NOMO-1 treated with dmso at 0.1 percent for 144 hours (cell line): ENCODE measurements at regions not wholly inside any gene's neighbourhood (a gene's known extent, or its start where the extent isn't known, plus 50 kb on each side); places are given as distances from the start of the nearest gene placed in this dataset.
"Not testable (repeated sequence)": the region's sequence is repeated elsewhere in the genome, so short reads cannot be mapped to it uniquely, and the experiment has no call there.

Source experiments
- DNase-seq: peaks from one replicate; lab custom pipeline; 2025; ENCODE audit not compliant: unreplicated experiment; lab: John Stamatoyannopoulos, UW

DNA sequence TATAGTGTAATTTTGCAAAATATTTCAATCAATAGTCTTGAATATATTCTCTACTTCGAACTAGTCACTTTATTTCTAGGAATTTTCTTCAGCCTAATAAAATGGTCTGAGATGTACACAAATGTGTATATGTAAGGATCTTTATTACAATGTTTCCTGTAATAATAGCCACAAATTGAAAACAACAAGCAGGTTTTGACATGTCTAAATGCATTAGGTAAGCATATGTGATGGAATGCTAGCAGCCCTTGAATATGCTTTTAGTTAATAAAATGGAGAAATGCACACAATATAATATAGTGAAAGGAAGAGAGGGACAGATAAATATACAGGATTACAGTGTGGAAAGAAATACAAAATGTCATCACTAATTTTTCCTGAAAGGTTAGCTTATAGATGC is 196.5 kb upstream of the IRX5 start:
- no peak for DNase-seq

DNA sequence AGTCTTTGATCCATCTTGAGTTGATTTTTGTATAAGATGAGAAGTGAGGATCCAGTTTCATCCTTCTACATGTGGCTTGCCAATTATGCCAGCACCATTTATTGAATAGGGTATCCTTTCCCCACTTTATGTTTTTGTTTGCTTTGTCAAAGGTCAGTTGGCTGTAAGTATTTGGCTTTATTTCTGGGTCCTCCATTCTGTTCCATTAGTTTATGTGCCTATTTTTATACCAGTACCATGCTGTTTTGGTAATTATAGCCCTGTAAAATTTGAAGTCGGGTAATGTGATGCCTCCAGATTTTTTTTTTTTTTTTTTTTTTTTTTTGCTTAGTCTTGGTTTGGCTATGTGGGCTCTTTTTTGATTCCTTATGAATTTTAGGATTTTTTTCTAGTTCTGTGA is 203.0 kb upstream of the IRX5 start:
- not testable (repeated sequence) for DNase-seq

GRCh38 chr16:54724346-54724925 is 206.2 kb upstream of the IRX5 start:
- no peak for DNase-seq

DNA sequence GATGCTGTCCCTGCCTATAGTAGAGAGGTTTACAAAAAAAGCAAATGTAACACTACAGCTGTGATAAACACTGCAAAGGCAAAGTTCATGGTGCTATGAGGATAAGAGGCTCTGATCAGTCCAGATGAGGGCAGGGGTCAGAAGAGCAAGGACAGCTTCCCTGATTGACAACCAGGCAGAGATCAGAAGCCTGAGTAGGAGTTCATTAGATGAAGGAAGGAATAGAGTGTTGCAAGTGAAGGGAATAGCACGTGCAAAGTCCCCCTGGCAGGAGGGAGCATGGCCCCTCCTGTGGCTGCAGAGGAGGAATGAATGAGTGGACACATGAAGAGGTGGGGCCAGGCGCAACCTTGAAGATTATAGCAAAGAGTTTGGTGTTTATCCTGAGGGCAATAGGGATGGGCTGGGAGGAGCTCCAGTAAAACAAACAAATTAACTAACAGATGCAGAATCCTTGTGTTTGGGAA is 208.4 kb upstream of the IRX5 start:
- no peak for DNase-seq

- no peak for DNase-seq
Observed at GRCh38 chr16:54720259-54720658, 210.4 kb upstream of the IRX5 start.

- no peak for DNase-seq
Observed at GRCh38 chr16:54719624-54720023, 211.0 kb upstream of the IRX5 start.

- DNase-seq = no peak
Observed at GRCh38 chr16:54718376-54718775, 212.3 kb upstream of the IRX5 start.

DNA sequence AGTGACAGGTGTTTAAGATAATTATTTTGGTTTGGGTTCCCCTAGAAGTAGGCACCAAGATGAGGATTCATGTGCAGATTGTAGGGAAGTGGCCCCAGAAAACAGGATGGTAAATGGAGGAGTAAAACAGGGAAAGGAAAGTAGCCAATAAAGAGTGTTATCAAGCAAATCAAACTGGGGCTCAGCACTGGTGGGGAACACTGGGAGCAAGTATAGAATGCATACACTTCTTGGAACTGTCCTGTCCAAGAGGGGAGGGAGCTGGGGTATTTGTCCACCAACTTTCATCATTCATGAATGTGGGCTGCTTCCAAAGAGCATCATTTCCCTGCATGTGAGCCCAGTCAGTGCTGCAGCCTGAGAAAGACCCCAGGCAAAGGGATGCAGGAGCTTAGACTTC is 215.7 kb upstream of the IRX5 start:
- no peak for DNase-seq

DNA sequence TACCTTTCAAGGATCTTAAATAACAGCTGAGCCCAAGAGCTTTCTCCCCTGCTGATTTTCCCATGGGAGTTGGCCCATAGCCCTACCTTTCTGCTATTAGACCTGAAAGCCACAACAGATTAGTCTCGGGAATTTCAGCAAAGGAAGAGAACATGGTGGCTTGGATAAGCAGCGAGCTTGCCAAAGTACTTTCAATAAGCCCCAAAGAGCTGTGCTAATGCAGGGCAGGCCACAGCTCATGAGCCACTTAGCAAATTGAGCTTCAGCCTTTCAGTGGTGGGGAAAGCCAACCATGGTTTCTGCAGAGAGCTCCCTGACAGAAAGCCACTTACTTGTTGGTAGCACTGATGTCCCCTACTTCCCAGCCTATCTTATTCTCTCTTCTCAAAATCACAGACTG is 217.8 kb upstream of the IRX5 start:
- DNase-seq = no peak

DNA sequence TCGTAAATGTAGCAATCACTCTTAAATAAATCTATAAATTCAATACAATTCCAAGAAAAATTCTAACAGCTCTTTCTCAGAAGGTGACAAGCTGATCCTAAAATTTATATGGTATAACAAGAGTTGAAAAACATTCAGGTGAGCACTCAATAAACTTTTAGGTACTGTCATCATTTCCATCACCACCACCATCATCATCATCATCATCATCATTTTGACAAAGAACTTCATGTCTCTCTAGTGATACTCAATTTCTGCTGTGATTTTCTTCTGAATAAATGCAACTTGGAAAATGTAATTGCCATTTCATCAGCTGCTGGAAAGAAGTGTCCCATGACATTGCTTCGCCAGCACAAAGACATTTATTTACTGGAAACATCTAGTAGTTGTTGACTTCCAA is 222.9 kb upstream of the IRX5 start:
- no peak for DNase-seq

DNA sequence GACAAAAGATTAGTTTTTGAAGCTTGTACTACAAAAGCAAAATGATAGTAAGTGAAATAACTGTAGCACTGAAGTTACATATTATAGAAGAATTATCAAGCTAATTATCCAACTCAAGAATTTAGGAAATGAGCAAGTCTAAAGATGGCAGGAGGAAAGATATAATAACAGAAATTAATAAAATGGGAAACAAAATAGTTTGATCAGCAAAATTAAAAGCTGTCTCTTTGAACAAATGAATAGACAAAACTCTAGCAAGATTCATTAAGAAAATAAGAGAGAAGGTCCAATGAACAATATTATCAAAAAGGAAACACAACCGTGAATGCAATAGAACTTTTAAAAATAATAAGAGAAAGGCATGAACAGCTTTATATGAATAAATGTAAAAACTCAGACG is 224.3 kb upstream of the IRX5 start:
- no peak for DNase-seq

DNA sequence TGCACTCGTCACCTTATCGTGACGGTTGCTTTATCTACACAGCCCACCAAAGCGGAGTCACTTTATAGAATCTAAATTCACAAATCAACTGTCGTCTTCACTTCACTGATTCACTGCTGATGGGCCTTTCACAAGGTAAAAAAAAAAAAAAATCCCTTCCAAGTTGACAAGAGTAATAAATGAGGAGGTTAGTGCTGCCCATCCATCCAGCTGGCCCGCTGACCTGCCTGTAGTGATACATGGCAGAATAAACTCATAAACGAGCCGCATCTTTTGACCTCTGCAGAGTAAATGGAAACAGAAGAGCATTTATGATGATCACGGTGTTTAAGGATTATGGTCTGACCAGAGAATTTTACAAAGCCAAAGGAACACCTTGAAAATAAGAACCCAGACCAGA is 227.3 kb upstream of the IRX5 start:
- DNase-seq = no peak

- no peak for DNase-seq
Observed at GRCh38 chr16:54699656-54700055, 231.0 kb upstream of the IRX5 start.

DNA sequence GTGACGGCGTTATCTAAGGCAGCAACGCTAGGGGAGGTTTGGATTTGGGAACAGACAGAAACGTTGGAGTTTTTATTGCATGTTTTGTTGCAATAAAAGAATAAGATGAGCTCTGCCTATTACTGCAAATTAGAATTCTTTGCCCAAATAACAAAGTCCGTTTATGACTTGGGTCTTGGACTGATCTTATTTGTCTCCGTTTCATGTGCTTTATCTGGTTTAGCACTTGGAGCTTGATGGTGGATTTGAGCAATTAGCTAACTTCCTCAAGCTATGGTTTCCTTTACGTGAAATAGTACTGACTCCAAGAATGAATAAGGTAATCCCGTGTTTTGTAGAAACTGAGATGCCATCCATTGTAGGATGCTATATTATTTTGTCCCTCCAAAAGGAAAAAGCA is 233.0 kb upstream of the IRX5 start:
- DNase-seq = no peak

DNA sequence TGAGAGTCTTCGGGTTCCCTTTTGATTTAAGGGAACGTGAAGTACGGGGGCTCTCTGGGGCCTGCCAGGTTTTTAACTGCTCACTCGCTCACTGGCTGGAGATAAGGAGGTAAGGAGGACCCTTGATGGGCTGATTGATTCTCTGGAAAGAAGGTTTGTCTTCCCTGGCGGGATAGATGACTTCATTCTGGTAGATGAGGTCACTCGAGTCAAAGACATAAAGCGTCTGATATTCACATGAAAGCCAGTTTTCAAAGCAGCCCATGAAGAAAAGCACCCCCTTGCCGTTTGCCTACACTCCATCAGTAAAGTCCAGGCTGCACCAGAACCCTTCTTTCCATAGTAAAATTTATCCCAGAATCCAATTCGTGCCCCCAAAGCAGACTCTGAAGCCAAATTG is 233.7 kb upstream of the IRX5 start:
- no peak for DNase-seq

DNA sequence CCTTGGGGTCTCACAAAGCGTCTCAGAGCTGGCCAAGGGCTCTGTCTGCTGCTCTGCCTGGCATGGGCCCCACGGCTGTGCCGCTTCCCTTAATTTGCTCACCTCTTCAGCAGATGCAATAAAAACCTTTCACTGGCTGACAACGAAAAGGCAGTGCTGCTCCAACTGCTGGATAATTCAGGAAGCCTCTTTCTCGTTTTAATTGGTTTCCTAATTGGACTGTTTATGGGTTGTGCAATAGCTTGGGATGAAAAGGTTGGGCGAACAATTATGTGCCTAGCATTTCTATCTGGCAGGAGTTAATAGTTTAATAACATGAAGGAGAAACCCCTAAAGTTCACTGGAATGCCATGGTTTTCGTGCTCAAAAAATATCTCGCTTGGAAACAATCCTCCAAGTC is 234.1 kb upstream of the IRX5 start:
- DNase-seq = no peak

DNA sequence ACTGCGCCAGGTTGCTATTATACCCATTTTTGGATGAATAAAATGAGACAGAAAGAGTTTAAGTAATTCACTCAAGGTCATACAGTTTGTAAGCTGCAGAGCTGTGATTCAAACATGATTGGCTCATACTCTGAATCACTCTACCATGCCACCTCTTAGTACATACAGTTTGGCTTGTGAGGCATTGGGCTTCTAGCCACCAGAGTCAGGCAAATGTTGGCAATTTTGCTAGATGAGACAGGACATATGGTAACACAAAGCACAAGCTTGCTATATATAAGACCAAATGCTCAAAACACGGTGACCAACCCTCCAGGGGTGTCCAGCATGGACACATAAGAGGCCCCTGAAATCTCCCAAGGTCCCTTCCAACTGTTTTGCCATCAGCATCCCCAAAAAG is 236.0 kb upstream of the IRX5 start:
- DNase-seq = no peak

- DNase-seq = no peak
Observed at GRCh38 chr16:54693864-54694263, 236.8 kb upstream of the IRX5 start.

- DNase-seq = no peak
Observed at GRCh38 chr16:54690710-54691109, 240.0 kb upstream of the IRX5 start.

DNA sequence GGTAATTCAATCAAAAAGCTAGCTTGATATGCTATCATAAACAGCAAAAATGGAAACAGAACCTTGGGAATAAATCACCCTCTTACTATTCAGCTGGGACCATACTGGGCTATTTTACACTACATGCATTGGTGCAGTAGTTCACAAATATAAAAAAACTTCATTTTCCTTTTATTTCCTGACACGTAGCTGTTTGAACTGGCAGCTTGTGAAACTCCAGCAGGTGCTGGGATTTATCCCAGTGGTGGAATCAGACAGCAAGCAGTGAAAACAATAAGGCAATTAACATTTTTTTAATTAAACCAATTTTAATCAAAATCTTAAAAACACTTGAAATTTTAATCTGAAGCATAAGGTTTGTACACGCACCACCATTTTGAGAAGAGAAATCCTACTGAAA is 240.4 kb upstream of the IRX5 start:
- DNase-seq = no peak

DNA sequence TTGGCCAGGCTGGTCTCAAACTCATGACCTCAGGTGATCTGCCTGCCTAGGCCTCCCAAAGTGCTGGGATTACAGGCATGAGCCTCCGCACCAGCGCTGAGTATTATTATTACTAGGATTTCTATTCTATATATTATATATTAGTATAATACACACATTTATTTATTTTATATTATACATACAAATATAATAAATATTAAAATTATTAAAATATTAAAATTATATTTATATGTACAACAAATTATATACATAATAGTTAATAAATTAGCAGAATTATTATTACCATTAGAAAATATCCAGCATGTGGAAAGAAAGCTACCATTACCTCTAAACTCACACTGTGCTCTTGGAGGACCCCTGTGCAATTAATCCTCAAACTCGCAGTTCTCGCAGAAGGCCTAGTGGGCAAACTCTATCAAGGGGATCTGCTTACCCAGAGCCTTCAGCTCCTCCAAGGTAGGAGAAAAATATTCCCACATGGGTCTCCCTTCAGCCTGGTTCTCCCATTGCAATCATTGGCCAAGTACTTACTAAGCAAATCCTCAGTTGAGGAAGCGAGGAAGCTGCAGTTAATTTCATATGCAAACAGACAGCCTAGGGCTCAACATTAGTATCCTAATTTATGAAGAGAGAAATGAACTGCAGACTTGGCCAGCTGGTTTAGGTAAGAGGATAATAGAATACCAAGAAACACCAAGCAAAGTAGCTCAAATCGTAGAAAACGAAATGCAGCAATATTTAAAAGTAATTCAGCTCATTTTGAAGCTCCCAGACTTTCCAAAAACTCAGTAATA is 241.4 kb upstream of the IRX5 start:
- DNase-seq = no peak

- DNase-seq = no peak
Observed at GRCh38 chr16:54688339-54688738, 242.3 kb upstream of the IRX5 start.
